ENCODE measurements at regions not wholly inside any gene's neighbourhood (a gene's known extent, or its start where the extent isn't known, plus 50 kb on each side); places are given as distances from the start of the nearest gene placed in this dataset.
A peak's percentile ranks its signal among the peaks of the same experiment; 100 is the strongest.

DNA sequence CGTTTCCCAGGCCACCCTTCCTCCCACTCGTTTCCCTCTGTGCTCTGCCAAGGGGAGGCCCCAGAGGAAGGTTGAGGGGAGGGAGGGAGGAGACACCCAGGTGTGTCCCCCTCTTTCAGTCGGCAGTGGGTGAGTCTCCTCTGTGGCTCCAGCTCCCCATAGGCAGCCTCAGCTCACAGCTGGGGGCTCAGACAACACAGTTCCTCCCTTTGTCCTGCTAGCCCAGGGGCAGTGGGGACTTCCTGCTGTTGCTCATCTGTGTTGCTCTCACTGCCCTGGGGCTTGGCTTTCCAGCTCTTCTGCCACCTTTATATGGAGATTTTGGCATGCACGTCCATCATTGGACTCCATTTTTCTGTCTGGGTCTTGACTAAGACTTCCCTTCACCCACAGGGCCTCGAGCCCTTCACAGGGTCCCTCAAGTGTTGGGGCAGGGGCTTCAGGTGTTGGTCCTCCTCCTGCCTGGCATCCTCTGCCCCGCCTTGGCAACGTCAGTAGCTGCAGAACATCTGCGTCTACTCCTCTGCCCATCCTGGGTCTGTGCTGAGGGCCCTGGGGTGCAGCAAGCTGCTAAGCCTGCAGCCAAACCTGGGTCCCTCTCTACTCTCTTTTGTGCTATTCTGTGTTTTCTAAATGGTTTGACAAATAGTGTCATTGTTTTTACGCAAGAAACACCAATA is 190.6 kb upstream of the PMEPA1 start:
- Histone ChIP-seq H3K4me1 (ENCODE audit: control insufficient read depth in 1 of 2, insufficient read depth in 2 of 2, low read length in 2 of 2) (peaks cover 0 to 3% of the 10 kb centered on the region in 2 experiments), H3K14ac (ENCODE audit: low read length) (no peak overlapping the region), H3K4ac (ENCODE audit: low read depth, low read length) (no peak overlapping the region), H3K4me2 (ENCODE audit: low read length) (no peak overlapping the region), H3K79me2 (ENCODE audit: control insufficient read depth, insufficient read depth, low read length, poor library complexity) (no peaks in the 10 kb centered on the region), H3K23ac (ENCODE audit: low read length) (no peak overlapping the region), H2AFZ (ENCODE audit: insufficient read depth, low read length, poor library complexity) (no peak overlapping the region), H2BK5ac (ENCODE audit: low read depth, low read length, poor library complexity) (no peak overlapping the region), H4K91ac (ENCODE audit: low read depth, low read length) (no peak overlapping the region), H3K4me3 (ENCODE audit: low read depth, low read length) (peak overlapping the region; percentile 13), H2AK5ac (ENCODE audit: low read length) (no peak overlapping the region), H4K8ac (ENCODE audit: low read depth, low read length) (no peak overlapping the region), H2BK120ac (ENCODE audit: insufficient read depth, low read length, poor library complexity) (no peak overlapping the region), H3K36me3 (ENCODE audit: control insufficient read depth in 1 of 2, insufficient read depth in 2 of 2, low read length in 2 of 2) (no peaks in the 10 kb centered on the region), H2BK12ac (ENCODE audit: low read length) (no peak overlapping the region), H3K27me3 (ENCODE audit: insufficient read depth, low read length) (no peaks in the 10 kb centered on the region), H3K18ac (ENCODE audit: low read length) (no peak overlapping the region), H3K79me1 (ENCODE audit: low read length) (no peaks in the 10 kb centered on the region), H3K9me3 (ENCODE audit: insufficient read depth, low read depth, low read length) (no peaks in the 10 kb centered on the region), H3K27ac (ENCODE audit: low read depth, low read length) (no peak overlapping the region), H4K12ac (ENCODE audit: low read depth, low read length) (no peak overlapping the region), H3K9ac (ENCODE audit: low read length) (no peak overlapping the region)
- no CpG with 5 or more reads among the region's 9 CpGs for WGBS (ENCODE audit: extremely low coverage, insufficient coverage, insufficient read length)
- DNase-seq: no peak

DNA sequence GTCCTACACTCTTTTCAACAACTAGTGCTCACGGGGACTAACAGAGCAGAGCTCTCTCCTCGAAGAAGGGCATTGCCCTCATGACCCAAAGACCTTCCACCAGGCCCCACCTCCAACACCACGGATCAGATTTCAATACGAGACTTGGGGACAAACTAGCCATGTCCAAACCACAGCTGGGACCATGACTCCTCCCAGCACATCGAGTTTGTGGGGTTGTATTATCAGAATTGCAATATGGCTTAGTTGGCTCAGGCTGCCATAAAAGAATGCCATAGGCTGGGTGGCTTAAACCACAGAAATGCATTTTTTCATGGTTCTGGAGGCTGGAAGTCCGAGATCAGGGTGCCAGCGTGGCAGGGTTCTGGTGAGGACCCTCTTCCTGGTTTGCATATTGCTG is 189.7 kb upstream of the PMEPA1 start:
- Histone ChIP-seq H4K91ac (ENCODE audit: low read depth, low read length) (no peak overlapping the region), H3K27me3 (ENCODE audit: insufficient read depth, low read length) (no peaks in the 10 kb centered on the region), H3K4me2 (ENCODE audit: low read length) (no peak overlapping the region), H2AFZ (ENCODE audit: insufficient read depth, low read length, poor library complexity) (no peak overlapping the region), H3K14ac (ENCODE audit: low read length) (no peak overlapping the region), H3K9ac (ENCODE audit: low read length) (no peak overlapping the region), H3K27ac (ENCODE audit: low read depth, low read length) (no peak overlapping the region), H3K79me2 (ENCODE audit: control insufficient read depth, insufficient read depth, low read length, poor library complexity) (no peaks in the 10 kb centered on the region), H3K4ac (ENCODE audit: low read depth, low read length) (no peak overlapping the region), H4K12ac (ENCODE audit: low read depth, low read length) (no peak overlapping the region), H3K9me3 (ENCODE audit: insufficient read depth, low read depth, low read length) (no peaks in the 10 kb centered on the region), H3K23ac (ENCODE audit: low read length) (no peak overlapping the region), H3K36me3 (ENCODE audit: control insufficient read depth in 1 of 2, insufficient read depth in 2 of 2, low read length in 2 of 2) (no peaks in the 10 kb centered on the region), H2AK5ac (ENCODE audit: low read length) (no peak overlapping the region), H3K4me1 (ENCODE audit: control insufficient read depth in 1 of 2, insufficient read depth in 2 of 2, low read length in 2 of 2) (peaks cover 0 to 3% of the 10 kb centered on the region in 2 experiments), H3K18ac (ENCODE audit: low read length) (no peak overlapping the region), H2BK120ac (ENCODE audit: insufficient read depth, low read length, poor library complexity) (no peak overlapping the region), H2BK12ac (ENCODE audit: low read length) (no peak overlapping the region), H3K4me3 (ENCODE audit: low read depth, low read length) (no peak overlapping the region), H2BK5ac (ENCODE audit: low read depth, low read length, poor library complexity) (no peak overlapping the region), H4K8ac (ENCODE audit: low read depth, low read length) (no peak overlapping the region), H3K79me1 (ENCODE audit: low read length) (no peaks in the 10 kb centered on the region)
- DNase-seq: no peak
- WGBS (ENCODE audit: extremely low coverage, insufficient coverage, insufficient read length): no CpG with 5 or more reads among the region's 7 CpGs

DNA sequence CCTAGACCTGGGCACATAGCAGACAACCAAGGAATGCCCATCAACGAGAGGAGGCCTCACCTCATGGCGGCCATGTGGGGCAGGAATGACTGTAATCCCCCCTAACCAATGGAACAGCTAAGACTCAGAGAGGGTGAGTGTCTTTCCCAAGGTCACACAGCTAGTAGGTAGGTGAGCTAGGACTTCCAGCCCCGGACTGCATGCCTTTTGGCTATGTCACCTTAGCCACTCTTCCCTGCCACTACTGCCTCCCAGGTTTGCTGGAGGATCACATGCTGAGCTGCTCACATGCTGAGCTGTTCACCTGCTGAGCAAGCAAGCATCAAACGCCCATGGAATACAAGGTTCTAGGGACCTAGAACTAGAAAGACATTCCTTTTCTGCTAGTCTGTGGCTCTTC is 188.5 kb upstream of the PMEPA1 start:
- Histone ChIP-seq H3K4me1 (ENCODE audit: control insufficient read depth in 1 of 2, insufficient read depth in 2 of 2, low read length in 2 of 2) (peaks cover 0 to 3% of the 10 kb centered on the region in 2 experiments), H4K12ac (ENCODE audit: low read depth, low read length) (no peak overlapping the region)

DNA sequence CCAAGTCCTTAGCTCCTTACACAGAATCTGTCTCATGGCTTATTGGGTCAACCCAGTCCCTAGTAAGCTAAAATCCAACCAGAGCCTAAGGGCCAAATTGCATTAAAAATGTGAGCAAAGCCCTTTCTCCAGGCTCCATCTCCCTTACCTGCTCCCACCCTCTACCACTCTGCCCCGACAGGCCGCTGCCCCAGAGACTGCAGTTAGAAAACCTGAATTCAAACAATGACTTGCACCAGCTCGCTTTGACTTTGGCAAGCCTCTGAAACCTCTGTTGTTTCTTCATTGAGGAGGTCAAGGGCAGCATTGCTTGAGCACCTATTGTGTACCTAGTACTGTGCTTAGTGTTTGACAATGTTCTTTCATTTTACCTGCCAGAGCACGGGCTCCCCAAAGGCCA is 188.1 kb upstream of the PMEPA1 start:
- no peaks in the 10 kb centered on the region for H3K79me1 ChIP-seq (ENCODE audit: low read length)
- H2BK5ac ChIP-seq (ENCODE audit: low read depth, low read length, poor library complexity): no peak overlapping the region
- no peak overlapping the region for H2BK120ac ChIP-seq (ENCODE audit: insufficient read depth, low read length, poor library complexity)
- H3K4me3 ChIP-seq (ENCODE audit: low read depth, low read length): no peak overlapping the region
- H2AK5ac ChIP-seq (ENCODE audit: low read length): no peak overlapping the region
- no peaks in the 10 kb centered on the region for H3K9me3 ChIP-seq (ENCODE audit: insufficient read depth, low read depth, low read length)
- H3K23ac ChIP-seq (ENCODE audit: low read length): no peak overlapping the region
- no peak overlapping the region for H3K4me2 ChIP-seq (ENCODE audit: low read length)
- H3K14ac ChIP-seq (ENCODE audit: low read length): no peak overlapping the region
- H4K8ac ChIP-seq (ENCODE audit: low read depth, low read length): no peak overlapping the region
- DNase-seq: no peak
- no peak overlapping the region for H2AFZ ChIP-seq (ENCODE audit: insufficient read depth, low read length, poor library complexity)
- H3K18ac ChIP-seq (ENCODE audit: low read length): no peak overlapping the region
- peaks cover 0 to 3% of the 10 kb centered on the region in 2 experiments for H3K4me1 ChIP-seq (ENCODE audit: control insufficient read depth in 1 of 2, insufficient read depth in 2 of 2, low read length in 2 of 2)
- no peaks in the 10 kb centered on the region for H3K27me3 ChIP-seq (ENCODE audit: insufficient read depth, low read length)
- no CpG with 5 or more reads among the region's 4 CpGs for WGBS (ENCODE audit: extremely low coverage, insufficient coverage, insufficient read length)
- no peak overlapping the region for H4K91ac ChIP-seq (ENCODE audit: low read depth, low read length)
- no peak overlapping the region for H3K27ac ChIP-seq (ENCODE audit: low read depth, low read length)
- no peak overlapping the region for H2BK12ac ChIP-seq (ENCODE audit: low read length)
- H3K9ac ChIP-seq (ENCODE audit: low read length): no peak overlapping the region
- no peaks in the 10 kb centered on the region for H3K36me3 ChIP-seq (ENCODE audit: control insufficient read depth in 1 of 2, insufficient read depth in 2 of 2, low read length in 2 of 2)
- H4K12ac ChIP-seq (ENCODE audit: low read depth, low read length): no peak overlapping the region
- H3K4ac ChIP-seq (ENCODE audit: low read depth, low read length): no peak overlapping the region
- H3K79me2 ChIP-seq (ENCODE audit: control insufficient read depth, insufficient read depth, low read length, poor library complexity): no peaks in the 10 kb centered on the region

More for the DNA sequence above, 188.5 kb upstream of the PMEPA1 start:
- H3K14ac ChIP-seq (ENCODE audit: low read length): no peak overlapping the region
- DNase-seq: peak in 1 of 2 donors; percentile 33
- H3K4me3 ChIP-seq (ENCODE audit: low read depth, low read length): no peak overlapping the region
- no peak overlapping the region for H3K9ac ChIP-seq (ENCODE audit: low read length)
- H3K27me3 ChIP-seq (ENCODE audit: insufficient read depth, low read length): no peaks in the 10 kb centered on the region
- no peak overlapping the region for H2BK5ac ChIP-seq (ENCODE audit: low read depth, low read length, poor library complexity)
- H3K4me2 ChIP-seq (ENCODE audit: low read length): no peak overlapping the region
- H2BK120ac ChIP-seq (ENCODE audit: insufficient read depth, low read length, poor library complexity): no peak overlapping the region
- no peak overlapping the region for H2AK5ac ChIP-seq (ENCODE audit: low read length)
- no peaks in the 10 kb centered on the region for H3K9me3 ChIP-seq (ENCODE audit: insufficient read depth, low read depth, low read length)
- WGBS (ENCODE audit: extremely low coverage, insufficient coverage, insufficient read length): no CpG with 5 or more reads among the region's 4 CpGs
- H3K36me3 ChIP-seq (ENCODE audit: control insufficient read depth in 1 of 2, insufficient read depth in 2 of 2, low read length in 2 of 2): no peaks in the 10 kb centered on the region
- H3K18ac ChIP-seq (ENCODE audit: low read length): no peak overlapping the region
- no peak overlapping the region for H2AFZ ChIP-seq (ENCODE audit: insufficient read depth, low read length, poor library complexity)
- H3K23ac ChIP-seq (ENCODE audit: low read length): no peak overlapping the region
- no peak overlapping the region for H3K4ac ChIP-seq (ENCODE audit: low read depth, low read length)
- no peaks in the 10 kb centered on the region for H3K79me2 ChIP-seq (ENCODE audit: control insufficient read depth, insufficient read depth, low read length, poor library complexity)
- no peak overlapping the region for H2BK12ac ChIP-seq (ENCODE audit: low read length)
- H3K79me1 ChIP-seq (ENCODE audit: low read length): no peaks in the 10 kb centered on the region
- no peak overlapping the region for H4K91ac ChIP-seq (ENCODE audit: low read depth, low read length)
- no peak overlapping the region for H3K27ac ChIP-seq (ENCODE audit: low read depth, low read length)
- no peak overlapping the region for H4K8ac ChIP-seq (ENCODE audit: low read depth, low read length)
